Nephron (organoid): ENCODE measurements at regions not wholly inside any gene's neighbourhood (a gene's known extent, or its start where the extent isn't known, plus 50 kb on each side); places are given as distances from the start of the nearest gene placed in this dataset.

ENCODE experiments used
- H3K27ac Mint-ChIP-seq, 3 experiments: 2 replicates each; pipeline ENCODE4 v1.8.0; 2020; ENCODE audit warnings: mixed read lengths in 3 of 3, mild to moderate bottlenecking in 2 of 3, moderate library complexity in 1 of 3
- H3K27me3 Mint-ChIP-seq: 2 replicates; pipeline ENCODE4 v1.8.0; 2021; ENCODE audit warnings: low read depth, mild to moderate bottlenecking, moderate library complexity, mixed read lengths
- H3K36me3 Mint-ChIP-seq: 2 replicates; pipeline ENCODE4 v1.8.0; 2020; ENCODE audit warnings: low read depth, mixed read lengths
- H3K4me1 Mint-ChIP-seq: 2 replicates; pipeline ENCODE4 v1.8.0; 2020; ENCODE audit warnings: mixed read lengths
- H3K4me3 Mint-ChIP-seq, 3 experiments: 2 replicates each; pipeline ENCODE4 v1.8.0; 2020; ENCODE audit warnings: mild to moderate bottlenecking in 3 of 3, mixed read lengths in 3 of 3, moderate library complexity in 2 of 3
- H3K9me3 Mint-ChIP-seq: 2 replicates; pipeline ENCODE4 v1.8.0; 2020; ENCODE audit warnings: mixed read lengths
- TF ChIP-seq, protein P1 (sequence below), 3 experiments: fragments of 200-600 bp; sonication (generic); IDR thresholded peaks; one replicate each; pipeline ENCODE4 v1.5.0; 2021; ENCODE audit warnings: antibody characterized with exemption in 3 of 3; ENCODE audit not compliant: unreplicated experiment in 3 of 3

DNA sequence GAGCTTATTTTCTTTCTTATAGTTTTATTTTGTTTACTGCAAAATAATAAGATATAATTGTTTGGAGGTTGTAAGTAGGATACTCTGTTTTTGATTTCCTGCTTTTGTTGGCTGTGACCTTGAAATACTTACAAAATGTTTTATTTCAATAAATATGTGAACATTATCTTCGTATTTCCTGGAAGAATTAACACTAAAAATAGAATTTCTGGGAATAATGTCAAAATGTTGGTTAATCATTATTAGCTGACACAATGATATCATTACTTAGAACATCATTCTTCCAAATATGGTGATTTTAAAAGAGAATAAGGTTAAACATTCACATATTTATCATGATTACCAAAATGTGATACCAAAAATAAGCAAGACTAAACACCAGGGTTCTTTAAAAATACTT lies 1148.6 kb upstream of the PRR20A start:
- Mint-ChIP-seq H3K27me3 (peaks cover 3% of the 10 kb centered on the region), H3K27ac (no peak overlapping the region), H3K9me3 (no peaks in the 10 kb centered on the region), H3K4me1 (no peaks in the 10 kb centered on the region), H3K4me3 (no peak overlapping the region), H3K36me3 (no peaks in the 10 kb centered on the region)
- TF ChIP-seq, protein P1, sequence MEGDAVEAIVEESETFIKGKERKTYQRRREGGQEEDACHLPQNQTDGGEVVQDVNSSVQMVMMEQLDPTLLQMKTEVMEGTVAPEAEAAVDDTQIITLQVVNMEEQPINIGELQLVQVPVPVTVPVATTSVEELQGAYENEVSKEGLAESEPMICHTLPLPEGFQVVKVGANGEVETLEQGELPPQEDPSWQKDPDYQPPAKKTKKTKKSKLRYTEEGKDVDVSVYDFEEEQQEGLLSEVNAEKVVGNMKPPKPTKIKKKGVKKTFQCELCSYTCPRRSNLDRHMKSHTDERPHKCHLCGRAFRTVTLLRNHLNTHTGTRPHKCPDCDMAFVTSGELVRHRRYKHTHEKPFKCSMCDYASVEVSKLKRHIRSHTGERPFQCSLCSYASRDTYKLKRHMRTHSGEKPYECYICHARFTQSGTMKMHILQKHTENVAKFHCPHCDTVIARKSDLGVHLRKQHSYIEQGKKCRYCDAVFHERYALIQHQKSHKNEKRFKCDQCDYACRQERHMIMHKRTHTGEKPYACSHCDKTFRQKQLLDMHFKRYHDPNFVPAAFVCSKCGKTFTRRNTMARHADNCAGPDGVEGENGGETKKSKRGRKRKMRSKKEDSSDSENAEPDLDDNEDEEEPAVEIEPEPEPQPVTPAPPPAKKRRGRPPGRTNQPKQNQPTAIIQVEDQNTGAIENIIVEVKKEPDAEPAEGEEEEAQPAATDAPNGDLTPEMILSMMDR (IDR thresholded peaks at IDR 0.05; ENCODE audit: unreplicated experiment in 3 of 3): no peak

DNA sequence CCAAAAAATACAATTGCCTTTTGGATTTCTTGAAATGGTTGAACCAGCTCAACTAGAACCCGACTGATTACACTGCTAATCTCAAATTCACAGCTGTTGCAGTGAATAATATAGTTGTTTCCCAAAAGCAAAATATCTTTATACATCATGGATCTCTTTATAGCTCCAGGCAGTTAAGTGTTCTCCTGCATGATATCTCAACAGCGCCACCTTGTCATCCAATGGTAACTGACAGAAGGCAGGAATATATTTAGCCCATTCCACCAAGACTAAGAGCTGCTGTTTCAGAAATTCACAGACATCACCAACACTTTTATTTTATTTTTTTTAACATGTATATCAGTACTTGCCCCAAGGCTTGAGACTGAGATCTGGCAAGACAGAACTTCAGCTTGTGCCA lies 1141.0 kb upstream of the PRR20A start:
- H3K4me1 Mint-ChIP-seq: no peaks in the 10 kb centered on the region
- no peak overlapping the region for H3K4me3 Mint-ChIP-seq

GRCh38 chr13:56009418-56009817 lies 1131.3 kb upstream of the PRR20A start:
- Mint-ChIP-seq H3K36me3 (no peaks in the 10 kb centered on the region), H3K4me1 (no peaks in the 10 kb centered on the region), H3K4me3 (no peak overlapping the region), H3K9me3 (no peaks in the 10 kb centered on the region), H3K27ac (no peak overlapping the region), H3K27me3 (no peaks in the 10 kb centered on the region)
- TF ChIP-seq, protein P1 (IDR thresholded peaks at IDR 0.05; ENCODE audit: unreplicated experiment in 3 of 3): no peak

More for the DNA sequence above, 1141.0 kb upstream of the PRR20A start:
- no peaks in the 10 kb centered on the region for H3K27me3 Mint-ChIP-seq
- H3K27ac Mint-ChIP-seq: no peak overlapping the region
- TF ChIP-seq, protein P1 (IDR thresholded peaks at IDR 0.05; ENCODE audit: unreplicated experiment in 3 of 3): peak in 2 of 3 experiments; percentile 17 to 23
- peaks cover 7% of the 10 kb centered on the region for H3K9me3 Mint-ChIP-seq
- H3K36me3 Mint-ChIP-seq: no peaks in the 10 kb centered on the region

- Mint-ChIP-seq H3K36me3 (no peaks in the 10 kb centered on the region), H3K27me3 (no peaks in the 10 kb centered on the region), H3K9me3 (no peaks in the 10 kb centered on the region), H3K27ac (no peak overlapping the region), H3K4me1 (no peaks in the 10 kb centered on the region), H3K4me3 (no peak overlapping the region)
- TF ChIP-seq, protein P1 (IDR thresholded peaks at IDR 0.05; ENCODE audit: unreplicated experiment in 3 of 3): no peak
These were observed 1128.1 kb upstream of the PRR20A start for GRCh38 chr13:56012644-56013043.

DNA sequence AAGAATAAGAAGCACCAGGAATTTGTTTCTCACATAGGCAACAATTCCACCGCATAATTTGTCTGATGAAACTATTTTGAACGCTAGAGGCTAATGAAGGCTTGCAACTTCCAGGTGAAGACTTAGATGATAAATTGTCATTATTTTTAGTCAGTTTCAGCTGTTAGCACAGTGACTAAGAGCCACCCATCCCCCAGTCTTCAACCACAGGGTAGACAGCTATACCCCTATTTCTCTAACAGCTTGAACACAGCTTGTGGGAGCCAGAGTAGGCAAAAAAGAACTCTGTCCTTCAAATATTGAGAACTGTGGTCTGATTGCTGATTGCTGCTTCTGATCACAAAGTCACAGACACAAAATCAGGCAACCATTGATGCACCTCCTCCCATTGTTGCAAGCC lies 1124.8 kb upstream of the PRR20A start:
- H3K4me1 Mint-ChIP-seq: no peaks in the 10 kb centered on the region
- no peaks in the 10 kb centered on the region for H3K27me3 Mint-ChIP-seq
- no peaks in the 10 kb centered on the region for H3K36me3 Mint-ChIP-seq
- no peak overlapping the region for H3K27ac Mint-ChIP-seq
- TF ChIP-seq, protein P1 (IDR thresholded peaks at IDR 0.05; ENCODE audit: unreplicated experiment in 3 of 3): no peak
- H3K9me3 Mint-ChIP-seq: no peaks in the 10 kb centered on the region
- H3K4me3 Mint-ChIP-seq: no peak overlapping the region

DNA sequence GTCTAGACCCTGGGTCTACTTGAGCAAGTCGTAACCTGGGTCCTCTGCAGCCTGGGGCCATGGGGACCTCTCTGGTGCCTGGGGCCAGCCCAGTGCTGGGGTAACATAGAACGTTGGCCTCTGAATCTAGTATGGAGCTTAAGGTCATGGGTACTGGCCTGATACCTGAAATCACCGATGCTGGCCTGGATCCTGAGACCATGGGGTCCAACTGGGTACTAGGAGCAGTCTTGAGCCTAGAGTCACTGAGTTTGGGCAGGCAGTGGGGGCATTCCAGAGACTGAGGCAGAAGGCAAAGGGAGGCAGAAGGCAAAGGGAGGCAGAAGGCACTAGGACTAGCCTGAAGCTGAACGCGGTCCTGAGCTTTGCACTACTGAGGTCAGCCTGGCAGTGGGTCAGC lies 1121.1 kb upstream of the PRR20A start:
- no peak overlapping the region for H3K4me3 Mint-ChIP-seq
- no peak overlapping the region for H3K27ac Mint-ChIP-seq
- no peaks in the 10 kb centered on the region for H3K9me3 Mint-ChIP-seq
- H3K4me1 Mint-ChIP-seq: no peaks in the 10 kb centered on the region
- TF ChIP-seq, protein P1 (IDR thresholded peaks at IDR 0.05; ENCODE audit: unreplicated experiment in 3 of 3): no peak
- no peaks in the 10 kb centered on the region for H3K36me3 Mint-ChIP-seq
- H3K27me3 Mint-ChIP-seq: no peaks in the 10 kb centered on the region
